HS-5 (cell line): ENCODE measurements at regions not wholly inside any gene's neighbourhood (a gene's known extent, or its start where the extent isn't known, plus 50 kb on each side); places are given as distances from the start of the nearest gene placed in this dataset.
"Not testable (repeated sequence)": the region's sequence is repeated elsewhere in the genome, so short reads cannot be mapped to it uniquely, and the experiment has no call there.

ENCODE experiments used
- DNase-seq: peaks from one replicate; pipeline ENCODE4 v3.0.0-alpha.2; 2012; ENCODE audit warnings: low read depth

GRCh38 chr7:19376538-19376937 is 231.3 kb upstream of the FERD3L start:
- DNase-seq, result no peak

GRCh38 chr7:19375976-19376375 is 230.8 kb upstream of the FERD3L start:
- DNase-seq, result no peak

GRCh38 chr7:19373334-19373733 is 228.1 kb upstream of the FERD3L start:
- DNase-seq, result no peak

GRCh38 chr7:19369806-19370205 is 224.6 kb upstream of the FERD3L start:
- no peak for DNase-seq

- no peak for DNase-seq
Observed at GRCh38 chr7:19369182-19369581, 224.0 kb upstream of the FERD3L start.

- no peak for DNase-seq
Observed at GRCh38 chr7:19368491-19368925, 223.3 kb upstream of the FERD3L start.

GRCh38 chr7:19364950-19365349 is 219.7 kb upstream of the FERD3L start:
- DNase-seq, result no peak

- DNase-seq, result peak; percentile 67
Observed at GRCh38 chr7:19362099-19362498, 216.9 kb upstream of the FERD3L start.

GRCh38 chr7:19353180-19353579 is 208.0 kb upstream of the FERD3L start:
- peak; percentile 40 for DNase-seq

GRCh38 chr7:19352305-19352695 is 207.1 kb upstream of the FERD3L start:
- peak; percentile 20 for DNase-seq

- DNase-seq, result no peak
Observed at GRCh38 chr7:19351341-19352304, 206.4 kb upstream of the FERD3L start.

- no peak for DNase-seq
Observed at GRCh38 chr7:19339512-19339911, 194.3 kb upstream of the FERD3L start.

- DNase-seq, result not testable (repeated sequence)
Observed at GRCh38 chr7:19338512-19338911, 193.3 kb upstream of the FERD3L start.

GRCh38 chr7:19336836-19337383 is 191.7 kb upstream of the FERD3L start:
- DNase-seq, result no peak

- no peak for DNase-seq
Observed at GRCh38 chr7:19333706-19334105, 188.5 kb upstream of the FERD3L start.

- no peak for DNase-seq
Observed at GRCh38 chr7:19327018-19327417, 181.8 kb upstream of the FERD3L start.

- DNase-seq, result no peak
Observed at GRCh38 chr7:19322002-19322401, 176.8 kb upstream of the FERD3L start.

- no peak for DNase-seq
Observed at GRCh38 chr7:19318287-19318686, 173.1 kb upstream of the FERD3L start.

GRCh38 chr7:19317461-19317860 is 172.2 kb upstream of the FERD3L start:
- no peak for DNase-seq

- no peak for DNase-seq
Observed at GRCh38 chr7:19312416-19312815, 167.2 kb upstream of the FERD3L start.

GRCh38 chr7:19307554-19307953 is 162.3 kb upstream of the FERD3L start:
- no peak for DNase-seq

GRCh38 chr7:19305698-19306097 is 160.5 kb upstream of the FERD3L start:
- DNase-seq, result no peak

- no peak for DNase-seq
Observed at GRCh38 chr7:19304086-19304485, 158.9 kb upstream of the FERD3L start.

- no peak for DNase-seq
Observed at GRCh38 chr7:19302731-19303130, 157.5 kb upstream of the FERD3L start.
